BJ (cell line): ENCODE measurements at regions not wholly inside any gene's neighbourhood (a gene's known extent, or its start where the extent isn't known, plus 50 kb on each side); places are given as distances from the start of the nearest gene placed in this dataset.

Experiments
- CTCF ChIA-PET: fragments of 350-600 bp; formaldehyde crosslinking; extraction: SDS; loops from one replicate; lab custom pipeline; 2021; ENCODE audit warnings: antibody characterized with exemption, inconsistent platforms; lab: Yijun Ruan, JAX
- POLR2A ChIA-PET: fragments of 300-600 bp; sonication (Branson Sonifier 250); formaldehyde crosslinking; extraction: SDS; loops from one replicate; lab custom pipeline; 2021; ENCODE audit warnings: antibody characterized with exemption; lab: Charles Lee
- DNase-seq: peaks from one replicate; pipeline ENCODE4 v3.0.0-alpha.2; 2011; ENCODE audit warnings: low read depth
- H3K27me3 ChIP-seq: 2 replicates; pipeline ENCODE4 v1.6.0; 2011; ENCODE audit warnings: low read length; ENCODE audit not compliant: control insufficient read depth, insufficient read depth
- H3K36me3 ChIP-seq: 2 replicates; pipeline ENCODE4 v1.5.1; 2011; ENCODE audit warnings: low read length; ENCODE audit not compliant: control insufficient read depth, insufficient read depth
- H3K4me3 ChIP-seq: 2 replicates; pipeline ENCODE4 v1.5.1; 2011; ENCODE audit warnings: low read depth, mild to moderate bottlenecking, control low read depth, low read length
- TF ChIP-seq, protein P1 (sequence below): IDR thresholded peaks from 2 replicates; pipeline ENCODE4 v1.5.1; 2011; ENCODE audit warnings: low read depth, mild to moderate bottlenecking, control low read depth, inconsistent platforms, low read length, moderate library complexity; ENCODE audit not compliant: insufficient read depth

DNA sequence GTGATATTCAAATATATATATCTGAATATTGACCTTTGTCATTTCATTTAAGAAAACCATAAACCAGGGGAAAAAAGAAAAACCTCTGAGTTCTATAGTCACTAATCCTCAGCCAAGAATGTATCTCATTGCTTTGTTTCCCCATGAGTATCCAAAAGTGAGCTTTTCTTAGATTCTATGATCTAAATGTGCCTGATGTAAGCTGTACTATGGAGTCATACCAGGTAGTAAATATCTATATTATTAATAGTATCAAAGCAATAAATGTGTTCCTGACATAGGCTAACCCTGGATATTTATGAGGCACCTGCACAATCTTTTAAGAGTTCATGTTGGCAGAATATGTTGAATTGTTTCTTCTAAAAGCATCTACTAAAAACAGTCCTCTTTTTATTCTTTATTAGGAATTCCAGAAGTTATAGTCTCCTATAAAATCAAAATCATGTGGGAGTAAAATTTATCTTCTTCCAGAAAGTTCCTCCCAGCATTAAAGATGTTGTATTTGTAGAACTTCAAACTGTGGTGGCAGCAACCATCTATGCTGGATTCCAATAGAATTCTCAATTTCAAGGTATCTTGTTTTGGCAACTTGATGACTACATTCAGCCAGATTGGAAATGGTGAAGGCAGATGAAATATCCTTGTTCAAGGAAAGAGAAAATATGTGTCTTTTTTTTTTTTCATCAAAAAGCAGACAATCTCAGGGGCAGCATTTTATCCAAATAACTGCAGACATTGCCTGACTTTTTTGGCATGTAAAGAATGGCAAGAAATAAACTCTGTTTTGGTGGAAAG, 139.7 kb upstream of the RASSF8 start:
- H3K4me3 ChIP-seq = no peak overlapping the region

DNA sequence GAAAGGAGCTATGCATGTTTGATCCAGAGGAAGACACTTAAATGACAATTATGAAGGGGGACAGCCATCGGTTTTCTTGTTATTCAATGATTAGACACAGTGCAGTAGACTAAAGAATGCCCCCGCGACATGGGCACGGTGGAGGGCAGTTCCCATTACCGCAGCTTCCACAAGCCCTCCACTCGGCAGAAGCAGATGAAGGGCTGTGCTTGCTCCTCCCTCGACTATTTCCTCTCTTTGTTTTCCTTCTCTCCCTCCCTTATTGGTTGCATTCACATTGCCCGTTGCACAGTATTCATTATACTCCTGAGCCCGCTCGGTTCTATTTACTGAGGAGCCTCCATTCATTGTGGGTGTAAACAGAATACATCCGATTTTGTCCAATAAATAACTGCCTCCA, 138.8 kb upstream of the RASSF8 start:
- CTCF ChIA-PET = no interaction called here
- no peaks in the 10 kb centered on the region for H3K36me3 ChIP-seq
- DNase-seq = no peak
- no peak overlapping the region for H3K4me3 ChIP-seq
- TF ChIP-seq, protein P1, sequence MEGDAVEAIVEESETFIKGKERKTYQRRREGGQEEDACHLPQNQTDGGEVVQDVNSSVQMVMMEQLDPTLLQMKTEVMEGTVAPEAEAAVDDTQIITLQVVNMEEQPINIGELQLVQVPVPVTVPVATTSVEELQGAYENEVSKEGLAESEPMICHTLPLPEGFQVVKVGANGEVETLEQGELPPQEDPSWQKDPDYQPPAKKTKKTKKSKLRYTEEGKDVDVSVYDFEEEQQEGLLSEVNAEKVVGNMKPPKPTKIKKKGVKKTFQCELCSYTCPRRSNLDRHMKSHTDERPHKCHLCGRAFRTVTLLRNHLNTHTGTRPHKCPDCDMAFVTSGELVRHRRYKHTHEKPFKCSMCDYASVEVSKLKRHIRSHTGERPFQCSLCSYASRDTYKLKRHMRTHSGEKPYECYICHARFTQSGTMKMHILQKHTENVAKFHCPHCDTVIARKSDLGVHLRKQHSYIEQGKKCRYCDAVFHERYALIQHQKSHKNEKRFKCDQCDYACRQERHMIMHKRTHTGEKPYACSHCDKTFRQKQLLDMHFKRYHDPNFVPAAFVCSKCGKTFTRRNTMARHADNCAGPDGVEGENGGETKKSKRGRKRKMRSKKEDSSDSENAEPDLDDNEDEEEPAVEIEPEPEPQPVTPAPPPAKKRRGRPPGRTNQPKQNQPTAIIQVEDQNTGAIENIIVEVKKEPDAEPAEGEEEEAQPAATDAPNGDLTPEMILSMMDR = no peak
- no peaks in the 10 kb centered on the region for H3K27me3 ChIP-seq
- POLR2A ChIA-PET = no interaction called here

More for the DNA sequence above, 139.7 kb upstream of the RASSF8 start:
- Histone ChIP-seq H3K36me3 (no peaks in the 10 kb centered on the region), H3K27me3 (no peaks in the 10 kb centered on the region)
- TF ChIP-seq, protein P1 = no peak
- DNase-seq = peak; percentile 19
- ChIA-PET CTCF (no interaction called here), POLR2A (no interaction called here)

DNA sequence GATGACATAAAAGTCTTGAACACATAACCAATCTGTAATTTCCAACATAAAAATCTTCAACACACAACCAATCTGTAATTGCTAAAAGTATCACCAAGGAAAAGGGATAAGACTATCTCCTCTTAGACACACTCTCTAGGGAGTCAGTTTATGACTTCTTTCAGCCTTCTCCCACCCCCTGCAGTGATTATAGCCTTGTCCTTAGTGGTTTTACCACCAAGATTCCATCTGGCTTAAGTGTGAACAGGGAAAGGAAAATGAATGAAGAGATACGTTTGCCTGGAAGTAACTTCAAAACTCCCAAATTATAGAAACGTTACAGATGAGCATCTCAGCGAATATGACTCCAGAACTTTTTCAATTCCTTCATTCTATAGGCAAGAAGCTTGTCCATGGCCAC, 136.2 kb upstream of the RASSF8 start:
- CTCF ChIA-PET = no interaction called here
- POLR2A ChIA-PET = no interaction called here
- TF ChIP-seq, protein P1 = no peak
- Histone ChIP-seq H3K4me3 (no peak overlapping the region), H3K27me3 (no peaks in the 10 kb centered on the region), H3K36me3 (no peaks in the 10 kb centered on the region)
- DNase-seq = no peak

DNA sequence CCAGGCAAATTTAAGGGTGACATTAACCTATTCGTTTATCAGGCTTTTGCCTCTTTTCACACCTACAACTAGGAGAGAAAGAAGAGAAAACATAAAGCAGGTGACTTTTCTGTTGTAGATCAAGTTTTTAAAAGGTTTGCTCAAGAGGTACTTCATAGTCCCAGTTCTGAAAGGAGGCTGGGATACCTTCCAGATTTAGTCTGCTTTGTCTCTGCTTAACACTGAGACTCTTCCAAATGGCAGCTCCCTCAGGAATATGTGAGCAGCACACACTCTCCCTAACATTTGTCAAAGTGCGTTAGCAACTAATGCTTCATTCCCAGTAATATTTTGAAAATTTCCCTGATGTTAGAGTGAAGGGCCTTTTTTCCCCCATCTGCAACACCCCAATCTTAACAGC, 133.7 kb upstream of the RASSF8 start:
- H3K4me3 ChIP-seq = no peak overlapping the region
- H3K27me3 ChIP-seq = no peaks in the 10 kb centered on the region
- CTCF ChIA-PET = interaction anchor here (0.7 kb wide), 1 partner anchor 258 kb away, joined by 3 read pairs; no protein-coding TSS in a partner anchor
- H3K36me3 ChIP-seq = no peaks in the 10 kb centered on the region
- TF ChIP-seq, protein P1 = no peak
- no peak for DNase-seq
- POLR2A ChIA-PET = no interaction called here

DNA sequence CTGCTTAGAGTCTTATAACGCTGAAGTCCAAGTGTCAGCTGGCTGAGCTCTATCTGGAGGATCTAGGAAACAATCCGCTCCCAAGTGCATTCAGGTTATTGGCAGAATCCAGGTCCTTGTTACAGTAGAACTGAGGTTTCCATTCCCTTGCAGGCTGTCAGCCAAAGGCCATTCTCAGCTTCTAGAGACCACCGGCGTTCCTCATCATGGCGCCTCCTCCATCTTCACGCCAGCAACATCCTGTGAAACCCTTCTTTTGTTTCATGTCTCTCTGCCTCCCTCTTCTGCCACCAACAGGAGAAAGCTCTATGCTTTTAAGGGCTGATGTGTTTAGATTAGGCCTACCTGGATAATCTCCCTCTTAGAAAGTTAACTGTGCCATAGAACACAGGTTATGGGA, 133.0 kb upstream of the RASSF8 start:
- DNase-seq = no peak
- Histone ChIP-seq H3K27me3 (no peaks in the 10 kb centered on the region), H3K36me3 (no peaks in the 10 kb centered on the region), H3K4me3 (no peak overlapping the region)
- POLR2A ChIA-PET = no interaction called here
- CTCF ChIA-PET = interaction anchor here (0.6 to 0.7 kb wide), 2 partner anchors 259 to 601 kb away, joined by 3 read pairs; no protein-coding TSS in a partner anchor
- TF ChIP-seq, protein P1 = no peak
